AG04449 (cell line): ENCODE measurements at regions not wholly inside any gene's neighbourhood (a gene's known extent, or its start where the extent isn't known, plus 50 kb on each side); places are given as distances from the start of the nearest gene placed in this dataset.

Source experiments
- CTCF ChIA-PET: fragments of 350-600 bp; formaldehyde crosslinking; extraction: SDS; loops from one replicate; lab custom pipeline; 2021; ENCODE audit warnings: antibody characterized with exemption; lab: Yijun Ruan, JAX
- POLR2A ChIA-PET: fragments of 400-600, 350-600 bp; formaldehyde crosslinking; extraction: SDS; loops from one replicate; lab custom pipeline; 2020; ENCODE audit warnings: antibody characterized with exemption, inconsistent platforms; lab: Yijun Ruan, JAX
- DNase-seq: peaks from one replicate; pipeline ENCODE4 v3.0.0-alpha.2; 2010; ENCODE audit warnings: low read depth, low spot score
- H3K4me3 ChIP-seq: 2 replicates; pipeline ENCODE4 v1.5.1; 2011; ENCODE audit warnings: low read depth, mild to moderate bottlenecking, control low read depth, low read length
- TF ChIP-seq, protein P1 (sequence below): IDR thresholded peaks from one replicate; pipeline ENCODE4 v1.5.1; 2011; ENCODE audit warnings: mild to moderate bottlenecking, moderate library complexity, low read length, control low read depth, inconsistent platforms; ENCODE audit not compliant: insufficient read depth; ENCODE audit errors: missing control alignments

DNA sequence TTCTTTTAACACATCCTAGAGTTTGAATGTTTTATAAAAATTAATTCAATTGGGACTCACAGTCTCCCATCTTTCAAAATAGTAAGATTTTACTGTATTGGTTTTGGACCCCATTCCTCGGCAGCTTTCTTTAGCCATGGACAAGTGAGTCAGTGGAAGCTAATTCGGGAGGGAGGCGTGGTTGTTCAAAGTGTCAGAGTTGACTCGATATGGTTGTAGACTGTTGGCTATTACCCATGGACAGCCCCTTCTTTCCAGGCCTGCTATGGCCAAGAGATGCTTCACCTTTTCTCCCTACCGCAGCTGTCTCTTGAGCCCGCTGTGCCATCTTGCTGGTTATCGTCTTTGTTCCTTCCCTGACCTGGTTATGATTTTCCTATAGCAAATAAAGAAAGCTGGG, 243.0 kb downstream of the CD83 start:
- TF ChIP-seq, protein P1, sequence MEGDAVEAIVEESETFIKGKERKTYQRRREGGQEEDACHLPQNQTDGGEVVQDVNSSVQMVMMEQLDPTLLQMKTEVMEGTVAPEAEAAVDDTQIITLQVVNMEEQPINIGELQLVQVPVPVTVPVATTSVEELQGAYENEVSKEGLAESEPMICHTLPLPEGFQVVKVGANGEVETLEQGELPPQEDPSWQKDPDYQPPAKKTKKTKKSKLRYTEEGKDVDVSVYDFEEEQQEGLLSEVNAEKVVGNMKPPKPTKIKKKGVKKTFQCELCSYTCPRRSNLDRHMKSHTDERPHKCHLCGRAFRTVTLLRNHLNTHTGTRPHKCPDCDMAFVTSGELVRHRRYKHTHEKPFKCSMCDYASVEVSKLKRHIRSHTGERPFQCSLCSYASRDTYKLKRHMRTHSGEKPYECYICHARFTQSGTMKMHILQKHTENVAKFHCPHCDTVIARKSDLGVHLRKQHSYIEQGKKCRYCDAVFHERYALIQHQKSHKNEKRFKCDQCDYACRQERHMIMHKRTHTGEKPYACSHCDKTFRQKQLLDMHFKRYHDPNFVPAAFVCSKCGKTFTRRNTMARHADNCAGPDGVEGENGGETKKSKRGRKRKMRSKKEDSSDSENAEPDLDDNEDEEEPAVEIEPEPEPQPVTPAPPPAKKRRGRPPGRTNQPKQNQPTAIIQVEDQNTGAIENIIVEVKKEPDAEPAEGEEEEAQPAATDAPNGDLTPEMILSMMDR: no peak
- ChIA-PET POLR2A (no interaction called here), CTCF (no interaction called here)
- no peak overlapping the region for H3K4me3 ChIP-seq
- DNase-seq: no peak

DNA sequence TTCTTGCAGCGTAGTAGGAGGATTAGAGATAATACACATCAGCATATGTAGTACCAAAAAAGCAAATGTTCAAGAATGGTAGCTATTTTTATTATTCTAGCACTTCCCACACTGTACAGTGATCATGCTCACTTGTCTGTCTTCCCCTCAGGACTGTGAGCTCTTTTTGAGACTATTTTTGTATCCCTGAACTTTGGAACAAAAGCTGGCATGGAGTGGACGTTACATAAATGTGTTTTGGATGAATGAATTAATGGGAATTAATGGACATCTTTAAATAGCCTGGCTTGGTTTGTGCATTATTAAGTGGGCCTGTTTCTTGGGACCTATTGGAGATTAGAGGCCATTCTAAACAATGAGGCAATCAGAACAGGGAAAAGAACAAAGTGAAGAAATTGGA, 243.7 kb downstream of the CD83 start:
- H3K4me3 ChIP-seq: no peak overlapping the region
- no peak for DNase-seq
- ChIA-PET POLR2A (no interaction called here), CTCF (no interaction called here)
- TF ChIP-seq, protein P1: no peak

DNA sequence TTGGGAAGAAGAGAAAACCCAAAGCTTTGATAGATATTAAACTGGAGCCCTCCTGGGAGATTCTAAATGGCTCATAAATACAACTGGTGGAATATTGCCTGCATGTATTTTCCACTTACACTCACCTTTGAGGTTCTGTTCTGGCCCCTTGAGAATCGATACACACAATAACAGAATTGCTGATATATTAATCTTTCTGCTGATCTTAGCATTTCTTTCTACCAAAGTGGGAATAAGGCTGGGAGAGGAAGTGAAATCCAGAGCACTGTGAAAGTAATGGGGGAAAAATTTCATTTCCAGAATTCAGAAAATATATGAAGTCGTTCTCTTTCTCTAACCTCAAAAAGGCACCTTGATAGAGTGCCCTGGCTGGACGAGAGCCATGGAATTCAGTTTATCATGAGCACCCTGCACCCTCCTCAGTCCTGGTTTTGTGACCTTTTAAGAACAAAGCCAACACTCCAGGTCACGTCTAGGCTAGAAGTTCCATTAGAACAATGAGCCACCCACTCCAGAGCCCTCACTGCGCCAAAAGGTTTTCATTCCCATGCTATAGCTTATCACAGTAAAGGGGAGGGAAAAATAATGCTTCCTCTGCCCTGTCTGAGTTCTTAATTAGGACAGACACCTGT, 244.5 kb downstream of the CD83 start:
- ChIA-PET CTCF (no interaction called here), POLR2A (no interaction called here)
- H3K4me3 ChIP-seq: no peak overlapping the region
- DNase-seq: no peak
- TF ChIP-seq, protein P1: no peak

DNA sequence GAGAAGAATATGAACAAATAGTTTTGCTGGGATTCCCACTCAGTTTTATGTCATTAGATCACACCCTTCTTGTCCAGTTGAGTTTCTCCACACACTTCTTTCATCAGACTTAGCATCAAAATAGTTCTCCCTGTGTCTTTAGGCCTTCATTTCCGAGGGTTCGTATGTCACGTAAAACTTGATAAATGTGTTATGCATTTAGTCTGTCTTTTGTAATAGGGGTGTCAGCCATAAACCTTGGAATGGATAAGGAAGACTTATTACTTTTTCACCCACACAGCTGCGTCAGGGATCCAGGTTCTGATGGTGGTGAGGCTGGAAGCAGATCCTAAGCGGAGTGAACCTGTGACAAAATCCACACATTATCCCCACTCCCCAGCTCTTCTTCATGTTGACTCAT, 246.8 kb downstream of the CD83 start:
- no peak for DNase-seq
- ChIA-PET POLR2A (no interaction called here), CTCF (no interaction called here)
- H3K4me3 ChIP-seq: no peak overlapping the region
- TF ChIP-seq, protein P1: no peak

DNA sequence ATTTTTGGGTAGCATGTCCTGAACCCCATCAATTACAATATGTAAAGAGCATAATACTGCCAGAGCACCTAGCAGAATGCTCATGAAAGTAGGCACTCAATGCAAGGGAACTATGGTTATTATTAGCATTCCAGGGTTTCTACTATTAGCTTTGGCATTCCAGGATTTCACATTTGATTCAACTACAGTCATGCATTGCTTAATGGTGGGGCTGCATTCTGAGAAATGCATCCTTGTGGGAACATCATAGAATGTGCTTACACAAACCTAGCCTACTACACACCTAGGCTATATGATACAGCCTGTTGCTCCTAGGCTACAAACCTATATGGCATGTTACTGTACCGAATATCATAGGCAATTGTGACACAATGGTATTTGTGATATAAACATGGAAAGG, 247.8 kb downstream of the CD83 start:
- CTCF ChIA-PET: no interaction called here
- peak; percentile 0 for DNase-seq
- POLR2A ChIA-PET: no interaction called here
- TF ChIP-seq, protein P1: no peak
- H3K4me3 ChIP-seq: no peak overlapping the region

DNA sequence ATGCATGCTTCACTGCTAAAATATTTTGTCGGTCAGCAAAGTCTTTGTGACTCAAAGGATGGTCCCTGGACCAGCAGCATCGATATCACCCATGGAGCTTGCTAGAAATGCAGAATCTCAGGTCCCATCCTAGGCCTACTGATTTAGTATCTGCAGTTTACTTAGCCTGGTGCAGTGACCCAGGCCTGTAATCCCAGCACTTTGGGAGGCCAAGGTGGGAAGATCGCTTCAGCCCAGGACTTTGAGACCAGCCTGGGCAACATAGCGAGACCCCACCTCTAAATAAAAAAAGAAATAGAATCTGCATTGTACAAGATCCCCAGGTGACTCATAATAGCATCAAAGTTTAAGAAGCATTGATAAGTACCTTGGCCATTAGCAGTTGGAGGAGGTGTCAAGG, 248.7 kb downstream of the CD83 start:
- no peak overlapping the region for H3K4me3 ChIP-seq
- TF ChIP-seq, protein P1: no peak
- DNase-seq: no peak
- POLR2A ChIA-PET: no interaction called here
- CTCF ChIA-PET: no interaction called here
